GM18502 (cell line): ENCODE measurements at regions not wholly inside any gene's neighbourhood (a gene's known extent, or its start where the extent isn't known, plus 50 kb on each side); places are given as distances from the start of the nearest gene placed in this dataset.
"Not testable (repeated sequence)": the region's sequence is repeated elsewhere in the genome, so short reads cannot be mapped to it uniquely, and the experiment has no call there.

Source experiments
- ATAC-seq: cut with Tn5 transposase; IDR thresholded peaks from one replicate; pipeline ENCODE4 v1.9.1; 2021; ENCODE audit warnings: mild to moderate bottlenecking; ENCODE audit not compliant: unreplicated experiment, poor library complexity

- not testable (repeated sequence) for ATAC-seq
Measured at GRCh38 chr9:66152406-66152805, 415.5 kb downstream of the FOXD4L4 start.

GRCh38 chr9:66153021-66153725 lies 416.2 kb downstream of the FOXD4L4 start:
- ATAC-seq: peak; percentile 100

- not testable (repeated sequence) for ATAC-seq
Measured at GRCh38 chr9:66153971-66154691, 417.2 kb downstream of the FOXD4L4 start.

GRCh38 chr9:66182316-66182715 lies 445.4 kb downstream of the FOXD4L4 start:
- not testable (repeated sequence) for ATAC-seq

- ATAC-seq: not testable (repeated sequence)
Measured at GRCh38 chr9:66183648-66184047, 446.7 kb downstream of the FOXD4L4 start.

GRCh38 chr9:66197199-66197598 lies 460.3 kb downstream of the FOXD4L4 start:
- not testable (repeated sequence) for ATAC-seq

- ATAC-seq: not testable (repeated sequence)
Measured at GRCh38 chr9:66198421-66198820, 461.5 kb downstream of the FOXD4L4 start.

- peak; percentile 89 for ATAC-seq
Measured at GRCh38 chr9:66206617-66207016, 469.7 kb downstream of the FOXD4L4 start.

- ATAC-seq: not testable (repeated sequence)
Measured at GRCh38 chr9:66207914-66208313, 471.0 kb downstream of the FOXD4L4 start.

- not testable (repeated sequence) for ATAC-seq
Measured at GRCh38 chr9:66244763-66245162, 507.8 kb downstream of the FOXD4L4 start.

- ATAC-seq: not testable (repeated sequence)
Measured at GRCh38 chr9:66245481-66245880, 508.5 kb downstream of the FOXD4L4 start.

GRCh38 chr9:66257581-66257980 lies 520.6 kb downstream of the FOXD4L4 start:
- not testable (repeated sequence) for ATAC-seq

- not testable (repeated sequence) for ATAC-seq
Measured at GRCh38 chr9:66261576-66261975, 524.6 kb downstream of the FOXD4L4 start.

GRCh38 chr9:66263621-66264020 lies 526.7 kb downstream of the FOXD4L4 start:
- not testable (repeated sequence) for ATAC-seq

GRCh38 chr9:66264786-66265185 lies 527.8 kb downstream of the FOXD4L4 start:
- not testable (repeated sequence) for ATAC-seq

GRCh38 chr9:66266202-66266601 lies 529.3 kb downstream of the FOXD4L4 start:
- not testable (repeated sequence) for ATAC-seq

- ATAC-seq: not testable (repeated sequence)
Measured at GRCh38 chr9:66266856-66267430, 530.0 kb downstream of the FOXD4L4 start.

GRCh38 chr9:66267684-66268083 lies 530.7 kb downstream of the FOXD4L4 start:
- not testable (repeated sequence) for ATAC-seq

GRCh38 chr9:66269024-66269423 lies 532.1 kb downstream of the FOXD4L4 start:
- not testable (repeated sequence) for ATAC-seq

- ATAC-seq: peak; percentile 49
Measured at GRCh38 chr9:66269783-66270182, 532.8 kb downstream of the FOXD4L4 start.

GRCh38 chr9:66278809-66279208 lies 541.9 kb downstream of the FOXD4L4 start:
- ATAC-seq: not testable (repeated sequence)
